Endothelial cell of umbilical vein (primary cell): ENCODE measurements at regions not wholly inside any gene's neighbourhood (a gene's known extent, or its start where the extent isn't known, plus 50 kb on each side); places are given as distances from the start of the nearest gene placed in this dataset.

Experiments used
- BruUV-seq: library from RNA; stranded (reverse); fragments of 400-500 nt; replicated peaks from 2 replicates; lab custom pipeline; 2021; lab: Mats Ljungman, UMichigan
- CTCF ChIA-PET: fragments of 300-600, 350-600 bp; sonication (Branson Sonifier 250); formaldehyde crosslinking; loops from one replicate; lab custom pipeline; 2021; ENCODE audit warnings: antibody characterized with exemption, inconsistent platforms; lab: Charles Lee
- POLR2A ChIA-PET: fragments of 300-600, 350-600 bp; sonication (Branson Sonifier 250); formaldehyde crosslinking; loops from one replicate; lab custom pipeline; 2021; ENCODE audit warnings: antibody characterized with exemption, inconsistent platforms; lab: Charles Lee
- DNase-seq: peaks from one replicate; pipeline ENCODE4 v3.0.0-alpha.2; 2011; ENCODE audit warnings: low read depth, low spot score
- FAIRE-seq: peaks from 2 replicates; lab custom pipeline; 2011; peaks lifted over from hg19 to GRCh38; lab: Jason Lieb, UNC
- H2AFZ ChIP-seq: 2 replicates; pipeline ENCODE4 v1.6.0; 2012; ENCODE audit warnings: low read depth, low read length, control low read depth, inconsistent platforms
- H3K27ac ChIP-seq: 2 replicates; pipeline ENCODE4 v1.5.1; 2011; ENCODE audit warnings: low read depth, mild to moderate bottlenecking, control low read depth, low read length, moderate library complexity; ENCODE audit not compliant: insufficient read depth
- H3K27me3 ChIP-seq, 2 experiments: 2 replicates each; pipeline versions ENCODE4 v1.6.0 to v1.6.1; 2011; ENCODE audit warnings: low read length in 2 of 2, mixed read lengths in 1 of 2; ENCODE audit not compliant: control insufficient read depth in 2 of 2, insufficient read depth in 2 of 2
- H3K36me3 ChIP-seq, 2 experiments: 2 replicates in 1 of 2; 3 replicates in 1 of 2; pipeline ENCODE4 v1.5.1; 2011; ENCODE audit warnings: low read length in 2 of 2, mild to moderate bottlenecking in 1 of 2, moderate library complexity in 1 of 2; ENCODE audit not compliant: control insufficient read depth in 2 of 2, insufficient read depth in 2 of 2; ENCODE audit errors: extremely low read depth in 1 of 2
- H3K4me1 ChIP-seq: 3 replicates; pipeline ENCODE4 v1.5.1; 2011; ENCODE audit warnings: mild to moderate bottlenecking, low read length; ENCODE audit not compliant: control insufficient read depth, insufficient read depth; ENCODE audit errors: extremely low read depth
- H3K4me2 ChIP-seq: 2 replicates; pipeline ENCODE4 v1.6.1; 2011; ENCODE audit warnings: low read length, control low read depth, mixed read lengths; ENCODE audit not compliant: insufficient read depth
- H3K4me3 ChIP-seq, 3 experiments: fragments of 200-600 bp in 1 of 3; sonication (generic), shearing (Covaris generic) in 1 of 3; replicated peaks in 1 of 3; 2 replicates each; pipeline ENCODE4 v1.5.1; 2011 to 2016; ENCODE audit warnings: control low read depth in 3 of 3, low read length in 3 of 3, mild to moderate bottlenecking in 2 of 3, inconsistent platforms in 1 of 3, low read depth in 1 of 3, moderate library complexity in 1 of 3; ENCODE audit not compliant: insufficient read depth in 1 of 3
- H3K79me2 ChIP-seq: 2 replicates; pipeline ENCODE4 v1.6.0; 2012; ENCODE audit warnings: low read length, inconsistent platforms; ENCODE audit not compliant: control insufficient read depth, insufficient read depth
- H3K9ac ChIP-seq: replicated peaks from 2 replicates; pipeline ENCODE3; 2011; ENCODE audit warnings: low read length, control low read depth; ENCODE audit not compliant: insufficient read depth; ENCODE audit errors: extremely low read depth
- H3K9me1 ChIP-seq: replicated peaks from 3 replicates; pipeline ENCODE4 v1.6.0; 2011; ENCODE audit warnings: mild to moderate bottlenecking, low read length; ENCODE audit not compliant: control insufficient read depth, insufficient read depth; ENCODE audit errors: extremely low read depth
- H3K9me3 ChIP-seq: replicated peaks from 2 replicates; pipeline ENCODE4 v1.5.1; 2012; ENCODE audit warnings: low read length, inconsistent platforms; ENCODE audit not compliant: control insufficient read depth, insufficient read depth
- H4K20me1 ChIP-seq: replicated peaks from 2 replicates; pipeline ENCODE3; 2011; ENCODE audit warnings: mild to moderate bottlenecking, low read length; ENCODE audit not compliant: control insufficient read depth, insufficient read depth; ENCODE audit errors: extremely low read depth
- EZH2 ChIP-seq: IDR thresholded peaks from 2 replicates; pipeline ENCODE4 v1.6.1; 2012; ENCODE audit warnings: borderline replicate concordance, low read depth, mild to moderate bottlenecking, moderate library complexity, low read length, inconsistent platforms; ENCODE audit not compliant: severe bottlenecking
- FOS ChIP-seq: IDR thresholded peaks from 2 replicates; pipeline ENCODE4 v1.6.1; 2011; ENCODE audit warnings: mild to moderate bottlenecking, low read length, moderate library complexity, borderline replicate concordance; ENCODE audit not compliant: insufficient read depth
- GATA2 ChIP-seq: IDR thresholded peaks from 2 replicates; pipeline ENCODE4 v1.7.0; 2011; ENCODE audit warnings: low read depth, mild to moderate bottlenecking, moderate library complexity, mixed read lengths, low read length; ENCODE audit not compliant: insufficient read length, insufficient read depth
- JUN ChIP-seq: IDR thresholded peaks from 2 replicates; pipeline ENCODE4 v1.6.1; 2011; ENCODE audit warnings: borderline replicate concordance, low read depth; ENCODE audit not compliant: insufficient read length, insufficient read depth
- MYC ChIP-seq: IDR thresholded peaks from one replicate; pipeline ENCODE4 v1.6.1; 2011; ENCODE audit warnings: mild to moderate bottlenecking, low read depth, low read length
- POLR2A ChIP-seq: IDR thresholded peaks from 2 replicates; pipeline ENCODE4 v1.6.1; 2012; ENCODE audit warnings: low read depth, mild to moderate bottlenecking, control low read depth, low read length
- POLR2AphosphoS5 ChIP-seq: IDR thresholded peaks from 2 replicates; pipeline ENCODE4 v1.6.1; 2012; ENCODE audit warnings: low read depth, mild to moderate bottlenecking, control low read depth, low read length, moderate library complexity; ENCODE audit not compliant: insufficient read depth
- dilution Hi-C: fragments of 300-500 bp; cut with MboI; formaldehyde crosslinking; loops from one replicate; pipeline ENCODE4 v1.15.0; 2019; ENCODE audit warnings: low sequenced_read_pairs; ENCODE audit not compliant: extremely low pct_ligation_motif_present
- intact Hi-C: fragments of 100-400 bp; cut with micrococcal nuclease; formaldehyde crosslinking; loops from one replicate; pipeline ENCODE4 v1.10.0; 2022
- TF ChIP-seq, protein P1 (sequence below): IDR thresholded peaks from 2 replicates; pipeline ENCODE4 v1.6.1; 2011; ENCODE audit not compliant: insufficient read depth, insufficient read length
- TF ChIP-seq, protein P2 (sequence below), 2 donors: IDR thresholded peaks; 1 replicate in 1 of 2; 2 replicates in 1 of 2; pipeline ENCODE4 v1.5.1; 2011; ENCODE audit warnings: low read length in 2 of 2, mild to moderate bottlenecking in 2 of 2, moderate library complexity in 2 of 2, control low read depth in 1 of 2, inconsistent platforms in 1 of 2, low read depth in 1 of 2; ENCODE audit not compliant: insufficient read depth in 1 of 2; ENCODE audit errors: extremely low read depth in 1 of 2

DNA sequence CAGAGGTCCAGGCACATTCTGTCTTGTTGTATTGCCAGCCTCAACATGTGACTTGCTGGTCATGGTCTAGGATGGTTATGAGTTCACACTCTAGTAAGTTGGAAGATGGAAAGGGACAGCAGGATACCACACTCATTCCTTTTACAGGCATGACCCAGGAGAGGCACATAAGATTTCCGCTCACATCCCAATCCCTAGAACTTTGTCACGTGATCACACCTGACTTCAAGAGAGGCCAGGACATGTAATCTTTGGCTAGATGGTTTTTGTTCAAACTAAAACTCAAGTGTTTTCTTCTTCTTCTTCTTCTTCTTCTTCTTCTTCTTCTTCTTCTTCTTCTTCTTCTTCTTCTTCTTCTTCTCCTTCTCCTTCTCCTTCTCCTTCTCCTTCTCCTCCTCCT lies 53.4 kb upstream of the ARX start:
- Histone ChIP-seq H3K27me3 (no peaks in the 10 kb centered on the region), H3K9ac (no peak overlapping the region), H3K4me2 (no peak overlapping the region), H3K27ac (no peak overlapping the region), H3K9me3 (no peaks in the 10 kb centered on the region), H3K79me2 (no peaks in the 10 kb centered on the region), H4K20me1 (no peaks in the 10 kb centered on the region), H3K4me1 (no peaks in the 10 kb centered on the region), H3K9me1 (no peaks in the 10 kb centered on the region), H3K4me3 (no peak overlapping the region), H3K36me3 (no peaks in the 10 kb centered on the region), H2AFZ (no peak overlapping the region)
- TF ChIP-seq, protein P1, sequence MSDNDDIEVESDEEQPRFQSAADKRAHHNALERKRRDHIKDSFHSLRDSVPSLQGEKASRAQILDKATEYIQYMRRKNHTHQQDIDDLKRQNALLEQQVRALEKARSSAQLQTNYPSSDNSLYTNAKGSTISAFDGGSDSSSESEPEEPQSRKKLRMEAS = no peak
- TF ChIP-seq, protein P2, sequence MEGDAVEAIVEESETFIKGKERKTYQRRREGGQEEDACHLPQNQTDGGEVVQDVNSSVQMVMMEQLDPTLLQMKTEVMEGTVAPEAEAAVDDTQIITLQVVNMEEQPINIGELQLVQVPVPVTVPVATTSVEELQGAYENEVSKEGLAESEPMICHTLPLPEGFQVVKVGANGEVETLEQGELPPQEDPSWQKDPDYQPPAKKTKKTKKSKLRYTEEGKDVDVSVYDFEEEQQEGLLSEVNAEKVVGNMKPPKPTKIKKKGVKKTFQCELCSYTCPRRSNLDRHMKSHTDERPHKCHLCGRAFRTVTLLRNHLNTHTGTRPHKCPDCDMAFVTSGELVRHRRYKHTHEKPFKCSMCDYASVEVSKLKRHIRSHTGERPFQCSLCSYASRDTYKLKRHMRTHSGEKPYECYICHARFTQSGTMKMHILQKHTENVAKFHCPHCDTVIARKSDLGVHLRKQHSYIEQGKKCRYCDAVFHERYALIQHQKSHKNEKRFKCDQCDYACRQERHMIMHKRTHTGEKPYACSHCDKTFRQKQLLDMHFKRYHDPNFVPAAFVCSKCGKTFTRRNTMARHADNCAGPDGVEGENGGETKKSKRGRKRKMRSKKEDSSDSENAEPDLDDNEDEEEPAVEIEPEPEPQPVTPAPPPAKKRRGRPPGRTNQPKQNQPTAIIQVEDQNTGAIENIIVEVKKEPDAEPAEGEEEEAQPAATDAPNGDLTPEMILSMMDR (IDR thresholded peaks at IDR 0.05; ENCODE audit: extremely low read depth in 1 of 2, insufficient read depth in 1 of 2, low read depth in 1 of 2, low read length in 2 of 2) = no peak
- TF ChIP-seq FOS = no peak
- TF ChIP-seq GATA2 = no peak
- TF ChIP-seq POLR2A = no peak
- TF ChIP-seq EZH2 = no peak
- TF ChIP-seq MYC = no peak
- no peak for TF ChIP-seq POLR2AphosphoS5
- no peak for TF ChIP-seq JUN
- intact Hi-C loops (no loop called here), dilution Hi-C loops (no loop called here)
- ChIA-PET CTCF (no interaction called here), POLR2A (no interaction called here)
- DNase-seq = no peak
- no peak for FAIRE-seq
- BruUV-seq = no TSS peak
